ENCODE measurements at regions not wholly inside any gene's neighbourhood (a gene's known extent, or its start where the extent isn't known, plus 50 kb on each side); places are given as distances from the start of the nearest gene placed in this dataset.

GRCh38 chr2:104583811-104584210, 270.1 kb upstream of the POU3F3 start:
- TF ChIP-seq POLR2A (IDR thresholded peaks at IDR 0.05) = no peak
- TF ChIP-seq EP300 (IDR thresholded peaks at IDR 0.05) = no peak
- TF ChIP-seq, protein P1, sequence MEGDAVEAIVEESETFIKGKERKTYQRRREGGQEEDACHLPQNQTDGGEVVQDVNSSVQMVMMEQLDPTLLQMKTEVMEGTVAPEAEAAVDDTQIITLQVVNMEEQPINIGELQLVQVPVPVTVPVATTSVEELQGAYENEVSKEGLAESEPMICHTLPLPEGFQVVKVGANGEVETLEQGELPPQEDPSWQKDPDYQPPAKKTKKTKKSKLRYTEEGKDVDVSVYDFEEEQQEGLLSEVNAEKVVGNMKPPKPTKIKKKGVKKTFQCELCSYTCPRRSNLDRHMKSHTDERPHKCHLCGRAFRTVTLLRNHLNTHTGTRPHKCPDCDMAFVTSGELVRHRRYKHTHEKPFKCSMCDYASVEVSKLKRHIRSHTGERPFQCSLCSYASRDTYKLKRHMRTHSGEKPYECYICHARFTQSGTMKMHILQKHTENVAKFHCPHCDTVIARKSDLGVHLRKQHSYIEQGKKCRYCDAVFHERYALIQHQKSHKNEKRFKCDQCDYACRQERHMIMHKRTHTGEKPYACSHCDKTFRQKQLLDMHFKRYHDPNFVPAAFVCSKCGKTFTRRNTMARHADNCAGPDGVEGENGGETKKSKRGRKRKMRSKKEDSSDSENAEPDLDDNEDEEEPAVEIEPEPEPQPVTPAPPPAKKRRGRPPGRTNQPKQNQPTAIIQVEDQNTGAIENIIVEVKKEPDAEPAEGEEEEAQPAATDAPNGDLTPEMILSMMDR (IDR thresholded peaks at IDR 0.05) = no peak
- no peak for TF ChIP-seq POLR2AphosphoS5 (IDR thresholded peaks at IDR 0.05)
- WGBS, 2 donors = 59 to 67% methylated on average over 7 of the region's 7 CpGs
- H3K9me3 ChIP-seq = no peaks in the 10 kb centered on the region

DNA sequence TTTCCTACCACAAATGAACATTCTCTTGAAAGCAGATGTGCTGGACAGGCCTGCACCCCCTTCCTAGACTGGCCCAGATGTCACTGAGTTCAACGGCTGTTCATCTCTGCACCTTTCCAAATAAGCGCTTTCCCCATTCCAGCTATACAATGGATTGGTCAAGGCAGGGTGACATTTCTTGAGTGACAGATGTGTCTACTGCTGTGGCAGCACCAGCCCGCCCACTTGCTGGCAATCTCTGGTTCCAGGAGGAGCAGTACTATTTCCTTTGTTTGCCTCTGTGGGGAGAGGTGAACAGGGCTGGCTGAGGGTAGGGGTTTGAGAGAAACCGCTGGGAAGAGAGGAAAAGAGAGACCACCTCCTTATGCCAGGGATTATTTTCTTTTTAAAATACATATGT, 269.5 kb upstream of the POU3F3 start:
- ATAC-seq (ENCODE audit: low FRiP score in 2 of 2) (no peak), DNase-seq (no peak)
- H3K27me3 ChIP-seq = no peaks in the 10 kb centered on the region
- TF ChIP-seq EP300 (IDR thresholded peaks at IDR 0.05) (no peak), POLR2AphosphoS5 (IDR thresholded peaks at IDR 0.05) (no peak), POLR2A (IDR thresholded peaks at IDR 0.05) (no peak)
- TF ChIP-seq, protein P1 (IDR thresholded peaks at IDR 0.05) = no peak
- H3K9me3 ChIP-seq = no peaks in the 10 kb centered on the region
- H3K27ac ChIP-seq = no peak overlapping the region
- H3K36me3 ChIP-seq = no peaks in the 10 kb centered on the region
- WGBS, 2 donors = 80 to 81% methylated on average over 4 of the region's 4 CpGs
- H3K4me3 ChIP-seq = no peak overlapping the region
- H3K4me1 ChIP-seq = no peaks in the 10 kb centered on the region

More at GRCh38 chr2:104583811-104584210, 270.1 kb upstream of the POU3F3 start:
- H3K27ac ChIP-seq = no peak overlapping the region
- no peak overlapping the region for H3K4me3 ChIP-seq
- H3K27me3 ChIP-seq = no peaks in the 10 kb centered on the region
- no peaks in the 10 kb centered on the region for H3K4me1 ChIP-seq
- DNase-seq = no peak
- H3K36me3 ChIP-seq = no peaks in the 10 kb centered on the region
- no peak for ATAC-seq (ENCODE audit: low FRiP score in 2 of 2)

- Histone ChIP-seq H3K4me3 (no peak overlapping the region), H3K9me3 (peaks cover 0 to 18% (median 4%) of the 10 kb centered on the region in 4 donors), H3K27ac (no peak overlapping the region), H3K36me3 (no peaks in the 10 kb centered on the region), H3K27me3 (no peaks in the 10 kb centered on the region), H3K4me1 (no peaks in the 10 kb centered on the region)
- WGBS, 2 donors = 90% methylated on average over 3 of the region's 3 CpGs
- ATAC-seq (ENCODE audit: low FRiP score in 2 of 2) = no peak
- TF ChIP-seq, protein P1 (IDR thresholded peaks at IDR 0.05) = no peak
- no peak for TF ChIP-seq POLR2AphosphoS5 (IDR thresholded peaks at IDR 0.05)
- TF ChIP-seq EP300 (IDR thresholded peaks at IDR 0.05) = no peak
- TF ChIP-seq POLR2A (IDR thresholded peaks at IDR 0.05) = no peak
- DNase-seq = no peak
Measured at GRCh38 chr2:104595576-104595975, 258.3 kb upstream of the POU3F3 start.

GRCh38 chr2:104597942-104598341, 256.0 kb upstream of the POU3F3 start:
- Histone ChIP-seq H3K27ac (no peak overlapping the region), H3K4me3 (no peak overlapping the region), H3K27me3 (no peaks in the 10 kb centered on the region), H3K36me3 (no peaks in the 10 kb centered on the region), H3K9me3 (no peaks in the 10 kb centered on the region), H3K4me1 (no peaks in the 10 kb centered on the region)
- TF ChIP-seq, protein P1 (IDR thresholded peaks at IDR 0.05) = no peak
- TF ChIP-seq POLR2AphosphoS5 (IDR thresholded peaks at IDR 0.05) (no peak), EP300 (IDR thresholded peaks at IDR 0.05) (no peak), POLR2A (IDR thresholded peaks at IDR 0.05) (no peak)
- WGBS, 2 donors = 82 to 89% methylated on average over 2 of the region's 2 CpGs
- ATAC-seq (ENCODE audit: low FRiP score in 2 of 2) = no peak
- DNase-seq = no peak

DNA sequence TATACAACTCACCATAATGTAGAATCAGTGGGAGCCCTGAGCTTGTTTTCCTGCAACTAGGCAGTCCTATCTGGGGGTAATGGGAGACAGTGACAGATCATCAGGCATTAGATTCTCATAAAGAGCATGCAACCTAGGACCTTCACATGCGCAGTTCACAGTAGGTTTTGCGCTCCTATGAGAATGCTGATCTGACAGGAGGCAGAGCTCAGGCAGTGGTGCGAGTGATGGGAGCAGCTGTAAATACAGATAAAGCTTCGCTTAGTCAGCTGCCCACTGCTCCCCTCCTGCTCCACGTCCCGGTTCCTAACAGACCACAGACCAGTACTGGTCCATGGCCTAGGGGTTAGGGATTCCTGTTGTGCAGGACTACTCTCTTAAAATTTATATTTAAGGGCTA, 255.3 kb upstream of the POU3F3 start:
- H3K9me3 ChIP-seq = no peaks in the 10 kb centered on the region
- 83 to 95% methylated on average over 6 of the region's 6 CpGs for whole genome bisulfite sequencing, 2 donors
- H3K4me3 ChIP-seq = no peak overlapping the region
- ATAC-seq (ENCODE audit: low FRiP score in 2 of 2) = no peak
- H3K36me3 ChIP-seq = no peaks in the 10 kb centered on the region
- H3K27ac ChIP-seq = no peak overlapping the region
- H3K4me1 ChIP-seq = no peaks in the 10 kb centered on the region
- DNase-seq = no peak
- no peaks in the 10 kb centered on the region for H3K27me3 ChIP-seq
- TF ChIP-seq POLR2A (IDR thresholded peaks at IDR 0.05) (no peak), EP300 (IDR thresholded peaks at IDR 0.05) (no peak), POLR2AphosphoS5 (IDR thresholded peaks at IDR 0.05) (no peak)
- TF ChIP-seq, protein P1 (IDR thresholded peaks at IDR 0.05) = no peak

Data from upper lobe of left lung (tissue), 6 donors.